Activated CD4-positive, alpha-beta T cell treated with anti-CD3 and anti-CD28 coated beads, Interleukin-2, amount 10 ng/mL, durations not matched to agents 7 days and 5 days (primary cell): ENCODE measurements at regions not wholly inside any gene's neighbourhood (a gene's known extent, or its start where the extent isn't known, plus 50 kb on each side); places are given as distances from the start of the nearest gene placed in this dataset.

Source experiments
- CTCF ChIA-PET: fragments of 350-600 bp; sonication (Branson Sonifier 250); formaldehyde crosslinking; loops from one replicate; lab custom pipeline; 2021; ENCODE audit warnings: antibody characterized with exemption; lab: Charles Lee
- POLR2A ChIA-PET: fragments of 350-600 bp; sonication (Branson Sonifier 250); formaldehyde crosslinking; loops from one replicate; lab custom pipeline; 2021; ENCODE audit warnings: antibody characterized with exemption; lab: Charles Lee
- DNase-seq: peaks from one replicate; pipeline ENCODE4 v3.0.0-alpha.2; 2020
- H3K27ac Mint-ChIP-seq: one replicate; pipeline ENCODE4 v1.8.0; 2021; ENCODE audit warnings: mild to moderate bottlenecking, moderate library complexity, mixed read lengths
- H3K27me3 Mint-ChIP-seq: one replicate; pipeline ENCODE4 v1.8.0; 2021; ENCODE audit warnings: mixed read lengths
- H3K36me3 Mint-ChIP-seq: one replicate; pipeline ENCODE4 v1.8.0; 2021; ENCODE audit warnings: low read depth, mixed read lengths
- H3K4me1 Mint-ChIP-seq: one replicate; pipeline ENCODE4 v1.8.0; 2021; ENCODE audit warnings: mixed read lengths
- H3K4me3 Mint-ChIP-seq: one replicate; pipeline ENCODE4 v1.8.0; 2021; ENCODE audit warnings: mild to moderate bottlenecking, moderate library complexity, mixed read lengths
- H3K9me3 Mint-ChIP-seq: one replicate; pipeline ENCODE4 v1.8.0; 2021; ENCODE audit warnings: mixed read lengths

GRCh38 chr2:145861940-145862339, 1342.0 kb upstream of the ZEB2 start:
- ChIA-PET CTCF (no interaction called here), POLR2A (no interaction called here)
- Mint-ChIP-seq H3K4me1 (no peaks in the 10 kb centered on the region), H3K9me3 (no peaks in the 10 kb centered on the region), H3K27ac (no peak overlapping the region), H3K36me3 (no peaks in the 10 kb centered on the region), H3K4me3 (no peak overlapping the region), H3K27me3 (no peaks in the 10 kb centered on the region)
- no peak for DNase-seq

DNA sequence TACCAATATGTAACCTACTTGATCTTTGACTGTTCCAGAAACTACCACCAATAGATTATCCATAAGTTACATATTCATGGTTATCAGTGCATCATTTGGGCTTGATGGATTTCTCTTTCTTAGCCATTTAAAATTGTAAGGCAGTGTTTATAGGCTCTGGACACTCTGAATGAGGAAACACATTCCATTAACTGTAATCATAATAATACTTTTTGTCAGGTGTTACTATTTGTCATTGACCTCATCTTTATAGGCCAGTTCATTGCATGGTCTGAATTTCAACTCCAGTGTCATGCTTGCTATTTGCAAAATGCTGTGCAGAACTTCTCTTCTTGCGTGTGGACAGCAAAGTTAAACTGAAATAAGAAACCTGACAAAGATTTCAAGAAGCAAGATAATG, 1340.2 kb upstream of the ZEB2 start:
- H3K36me3 Mint-ChIP-seq: no peaks in the 10 kb centered on the region
- H3K4me3 Mint-ChIP-seq: no peak overlapping the region
- H3K27me3 Mint-ChIP-seq: no peaks in the 10 kb centered on the region
- no peak overlapping the region for H3K27ac Mint-ChIP-seq
- ChIA-PET CTCF (no interaction called here), POLR2A (no interaction called here)
- no peaks in the 10 kb centered on the region for H3K9me3 Mint-ChIP-seq
- no peaks in the 10 kb centered on the region for H3K4me1 Mint-ChIP-seq
- DNase-seq: no peak

GRCh38 chr2:145855142-145855541, 1335.2 kb upstream of the ZEB2 start:
- ChIA-PET CTCF (no interaction called here), POLR2A (no interaction called here)
- Mint-ChIP-seq H3K27ac (no peak overlapping the region), H3K36me3 (no peaks in the 10 kb centered on the region), H3K4me1 (no peaks in the 10 kb centered on the region), H3K4me3 (no peak overlapping the region), H3K9me3 (no peaks in the 10 kb centered on the region), H3K27me3 (no peaks in the 10 kb centered on the region)
- no peak for DNase-seq

DNA sequence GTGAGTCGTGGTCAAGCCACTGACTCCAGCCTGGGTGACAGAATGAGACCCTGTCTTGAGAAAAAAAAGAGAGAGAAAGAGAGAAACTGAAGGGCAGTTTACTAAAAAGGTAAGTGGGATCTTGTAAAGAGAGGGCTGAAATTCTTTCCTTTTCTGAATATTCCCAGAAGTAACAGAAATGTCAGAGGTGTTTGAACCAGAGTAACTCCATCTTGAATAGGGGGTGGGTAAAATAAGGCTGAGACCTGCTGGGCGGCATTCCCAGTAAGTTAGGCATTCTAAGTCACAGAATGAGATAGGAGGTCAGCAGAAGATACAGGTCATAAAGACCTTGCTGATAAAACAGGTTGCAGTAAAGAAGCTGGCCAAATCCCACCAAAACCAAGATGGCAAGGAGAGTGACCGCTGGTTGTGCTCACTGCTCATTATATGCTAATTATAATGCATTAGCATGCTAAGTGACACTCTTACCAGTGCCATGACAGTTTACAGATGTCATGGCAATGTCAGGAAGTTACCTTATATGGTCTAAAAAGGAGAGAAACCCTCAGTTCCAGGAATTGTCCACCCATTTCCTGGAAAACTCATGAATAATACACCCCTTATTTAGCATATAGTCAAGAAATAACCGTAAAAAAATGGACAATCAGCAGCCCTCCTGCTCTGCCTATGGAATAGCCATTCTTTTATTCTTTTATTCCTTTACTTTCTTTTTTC, 1334.3 kb upstream of the ZEB2 start:
- H3K4me3 Mint-ChIP-seq: no peak overlapping the region
- ChIA-PET POLR2A (no interaction called here), CTCF (no interaction called here)
- no peak for DNase-seq
- no peaks in the 10 kb centered on the region for H3K4me1 Mint-ChIP-seq
- no peaks in the 10 kb centered on the region for H3K27me3 Mint-ChIP-seq
- H3K9me3 Mint-ChIP-seq: no peaks in the 10 kb centered on the region
- no peaks in the 10 kb centered on the region for H3K36me3 Mint-ChIP-seq
- H3K27ac Mint-ChIP-seq: no peak overlapping the region

- ChIA-PET POLR2A (no interaction called here), CTCF (no interaction called here)
- DNase-seq: no peak
- no peaks in the 10 kb centered on the region for H3K4me1 Mint-ChIP-seq
- H3K36me3 Mint-ChIP-seq: no peaks in the 10 kb centered on the region
- H3K9me3 Mint-ChIP-seq: no peaks in the 10 kb centered on the region
- no peak overlapping the region for H3K4me3 Mint-ChIP-seq
- H3K27me3 Mint-ChIP-seq: no peaks in the 10 kb centered on the region
- H3K27ac Mint-ChIP-seq: no peak overlapping the region
Observed at GRCh38 chr2:145851730-145852129, 1331.8 kb upstream of the ZEB2 start.

DNA sequence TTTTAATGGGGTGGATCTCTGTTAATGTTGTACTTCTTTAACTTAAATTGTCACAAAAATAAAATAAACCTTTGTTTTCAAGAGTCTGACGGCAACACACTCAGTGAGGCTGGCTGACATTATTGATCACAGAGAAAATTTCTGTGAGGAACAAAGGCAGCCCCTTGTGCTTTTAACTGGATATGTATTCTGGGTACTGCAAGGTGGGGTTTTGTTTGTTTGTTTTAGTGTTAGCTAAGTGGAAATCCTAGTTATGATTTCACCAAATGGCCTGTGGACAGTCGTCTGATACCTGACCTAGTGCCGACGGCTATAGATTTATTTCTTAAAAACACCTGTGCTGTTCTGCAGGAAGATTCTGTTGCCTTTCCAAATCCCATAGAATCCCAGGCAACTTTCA, 1329.5 kb upstream of the ZEB2 start:
- no peak overlapping the region for H3K4me3 Mint-ChIP-seq
- no peaks in the 10 kb centered on the region for H3K36me3 Mint-ChIP-seq
- no peaks in the 10 kb centered on the region for H3K27me3 Mint-ChIP-seq
- H3K4me1 Mint-ChIP-seq: no peaks in the 10 kb centered on the region
- H3K9me3 Mint-ChIP-seq: no peaks in the 10 kb centered on the region
- POLR2A ChIA-PET: no interaction called here
- CTCF ChIA-PET: no interaction called here
- H3K27ac Mint-ChIP-seq: no peak overlapping the region
- DNase-seq: no peak

DNA sequence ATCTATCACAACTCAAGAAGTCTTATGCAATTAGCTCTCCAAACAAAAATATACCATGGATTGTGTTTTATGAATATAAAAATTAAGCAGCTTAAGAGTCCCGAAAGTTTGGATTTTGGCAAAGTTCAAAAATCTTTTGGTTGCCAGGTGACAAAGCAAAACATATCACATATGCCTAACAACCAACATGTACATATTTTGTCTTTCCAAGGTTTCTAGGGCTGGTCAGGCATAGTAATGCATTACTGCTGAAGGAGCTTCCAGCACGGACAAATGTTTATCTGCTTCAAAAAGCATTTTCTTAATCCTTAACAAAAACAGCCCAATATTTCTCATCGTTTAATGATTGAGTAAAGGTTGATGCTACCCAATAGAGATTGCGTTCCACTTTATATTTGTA, 1327.1 kb upstream of the ZEB2 start:
- Mint-ChIP-seq H3K36me3 (no peaks in the 10 kb centered on the region), H3K27ac (no peak overlapping the region), H3K4me3 (no peak overlapping the region), H3K4me1 (no peaks in the 10 kb centered on the region), H3K9me3 (no peaks in the 10 kb centered on the region), H3K27me3 (no peaks in the 10 kb centered on the region)
- no peak for DNase-seq
- CTCF ChIA-PET: no interaction called here
- POLR2A ChIA-PET: no interaction called here

GRCh38 chr2:145845923-145846322, 1326.0 kb upstream of the ZEB2 start:
- Mint-ChIP-seq H3K4me1 (no peaks in the 10 kb centered on the region), H3K4me3 (no peak overlapping the region), H3K36me3 (no peaks in the 10 kb centered on the region), H3K9me3 (no peaks in the 10 kb centered on the region), H3K27ac (no peak overlapping the region), H3K27me3 (no peaks in the 10 kb centered on the region)
- ChIA-PET CTCF (no interaction called here), POLR2A (no interaction called here)
- DNase-seq: no peak

DNA sequence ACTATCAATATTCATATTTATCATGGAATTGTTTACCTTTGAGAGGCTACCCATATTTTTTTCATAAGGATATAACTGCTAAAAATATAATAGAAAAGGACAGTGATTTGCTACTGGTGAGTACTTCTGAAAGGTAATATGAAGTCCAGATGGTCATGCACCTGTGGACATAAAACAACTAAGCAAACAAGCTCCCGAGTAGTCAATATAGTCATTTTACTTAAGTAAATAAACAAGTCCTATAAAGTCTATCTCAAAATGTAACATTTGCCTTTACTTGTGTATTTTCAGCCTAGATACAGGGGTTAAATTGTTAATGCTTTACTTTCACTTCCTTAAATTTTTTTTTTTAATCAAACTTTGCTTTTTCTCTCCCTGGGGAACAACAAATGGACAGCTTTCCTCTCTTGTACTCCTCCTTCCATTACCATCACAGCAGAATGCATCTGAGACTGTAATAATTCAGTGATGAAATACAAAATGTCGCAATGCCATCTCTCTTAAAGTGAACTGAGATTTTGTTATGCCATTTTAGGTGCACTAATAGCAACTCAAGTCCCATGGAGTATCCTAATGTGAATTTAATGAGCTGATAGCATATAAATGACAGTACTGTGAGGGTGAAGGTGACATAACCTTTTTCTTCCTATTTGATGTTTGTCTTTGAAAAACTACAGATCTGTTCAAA, 1325.4 kb upstream of the ZEB2 start:
- Mint-ChIP-seq H3K4me1 (no peaks in the 10 kb centered on the region), H3K9me3 (no peaks in the 10 kb centered on the region), H3K36me3 (no peaks in the 10 kb centered on the region), H3K27me3 (no peaks in the 10 kb centered on the region), H3K27ac (no peak overlapping the region), H3K4me3 (no peak overlapping the region)
- POLR2A ChIA-PET: no interaction called here
- CTCF ChIA-PET: no interaction called here
- no peak for DNase-seq

- Mint-ChIP-seq H3K4me1 (no peaks in the 10 kb centered on the region), H3K9me3 (no peaks in the 10 kb centered on the region), H3K27ac (no peak overlapping the region), H3K36me3 (no peaks in the 10 kb centered on the region), H3K27me3 (no peaks in the 10 kb centered on the region), H3K4me3 (no peak overlapping the region)
- DNase-seq: no peak
- ChIA-PET CTCF (no interaction called here), POLR2A (no interaction called here)
Observed at GRCh38 chr2:145841973-145842372, 1322.1 kb upstream of the ZEB2 start.

- POLR2A ChIA-PET: no interaction called here
- Mint-ChIP-seq H3K9me3 (no peaks in the 10 kb centered on the region), H3K27me3 (no peaks in the 10 kb centered on the region), H3K4me3 (no peak overlapping the region), H3K27ac (no peak overlapping the region), H3K4me1 (no peaks in the 10 kb centered on the region), H3K36me3 (no peaks in the 10 kb centered on the region)
- CTCF ChIA-PET: no interaction called here
- no peak for DNase-seq
Observed at GRCh38 chr2:145836986-145837385, 1317.1 kb upstream of the ZEB2 start.

DNA sequence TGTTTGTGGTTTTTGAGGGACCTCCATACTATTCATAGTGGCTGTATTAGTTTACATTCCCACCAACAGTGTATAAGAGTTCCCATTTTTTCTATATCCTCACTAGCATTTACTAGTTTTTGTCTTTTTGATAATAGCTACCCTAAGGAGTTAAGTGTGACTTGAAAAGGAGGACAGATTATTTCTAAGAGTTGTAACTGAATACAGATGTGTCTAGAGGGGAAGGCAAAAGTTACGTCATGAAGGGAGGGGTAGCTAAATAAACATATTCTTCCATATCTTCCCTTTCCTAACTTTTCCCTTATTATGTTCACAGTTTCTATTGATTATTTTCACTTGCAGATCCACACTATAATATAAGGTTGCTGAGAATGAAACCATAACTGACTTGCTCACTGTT, 1315.7 kb upstream of the ZEB2 start:
- CTCF ChIA-PET: no interaction called here
- POLR2A ChIA-PET: no interaction called here

DNA sequence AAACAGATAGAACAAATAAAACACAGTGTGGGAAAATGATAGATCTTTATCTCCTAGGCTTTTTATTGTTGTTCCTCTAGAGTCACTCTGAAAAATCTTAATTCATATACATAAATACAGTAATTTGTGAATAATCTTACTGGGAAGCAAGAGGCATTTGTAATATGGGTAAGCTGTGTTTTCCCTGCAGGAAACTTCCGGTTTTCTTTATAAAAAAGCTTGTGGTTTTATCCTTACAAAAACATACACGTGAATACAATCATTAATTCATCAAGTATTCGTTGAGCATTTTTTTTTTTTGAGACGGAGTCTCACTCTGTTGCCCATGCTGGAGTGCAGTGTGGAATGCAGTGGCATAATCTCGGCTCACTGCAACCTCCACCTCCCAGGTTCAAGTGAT, 1312.8 kb upstream of the ZEB2 start:
- no peaks in the 10 kb centered on the region for H3K9me3 Mint-ChIP-seq
- no peak for DNase-seq
- POLR2A ChIA-PET: no interaction called here
- CTCF ChIA-PET: no interaction called here
- H3K27me3 Mint-ChIP-seq: no peaks in the 10 kb centered on the region
- no peaks in the 10 kb centered on the region for H3K36me3 Mint-ChIP-seq
- H3K4me1 Mint-ChIP-seq: no peaks in the 10 kb centered on the region
- no peak overlapping the region for H3K27ac Mint-ChIP-seq
- H3K4me3 Mint-ChIP-seq: no peak overlapping the region

More for the DNA sequence above, 1315.7 kb upstream of the ZEB2 start:
- Mint-ChIP-seq H3K4me3 (no peak overlapping the region), H3K9me3 (no peaks in the 10 kb centered on the region), H3K27me3 (no peaks in the 10 kb centered on the region), H3K27ac (no peak overlapping the region), H3K36me3 (no peaks in the 10 kb centered on the region), H3K4me1 (no peaks in the 10 kb centered on the region)
- no peak for DNase-seq

DNA sequence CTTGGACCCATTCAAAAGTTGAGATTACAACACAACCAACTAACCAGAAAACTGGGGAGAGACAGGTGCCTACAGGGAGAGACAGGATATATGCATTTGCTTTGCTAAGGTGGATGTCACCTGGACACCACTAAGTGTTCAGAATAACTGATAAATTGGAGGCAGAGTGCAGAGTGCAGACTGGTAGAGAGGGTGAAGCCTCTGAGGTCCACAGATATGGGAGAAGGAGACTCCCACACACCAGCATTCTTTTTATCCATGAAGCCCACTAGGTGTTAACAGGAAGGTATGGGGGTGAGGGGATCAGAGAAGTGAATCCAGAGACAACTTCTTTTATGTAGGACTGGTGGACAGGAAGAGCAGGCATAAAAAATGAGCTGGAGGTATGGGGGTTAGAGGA, 1310.0 kb upstream of the ZEB2 start:
- POLR2A ChIA-PET: no interaction called here
- Mint-ChIP-seq H3K4me1 (no peaks in the 10 kb centered on the region), H3K9me3 (no peaks in the 10 kb centered on the region), H3K4me3 (no peak overlapping the region), H3K36me3 (no peaks in the 10 kb centered on the region), H3K27me3 (no peaks in the 10 kb centered on the region), H3K27ac (no peak overlapping the region)
- no peak for DNase-seq
- CTCF ChIA-PET: no interaction called here
